ENCODE measurements at regions not wholly inside any gene's neighbourhood (a gene's known extent, or its start where the extent isn't known, plus 50 kb on each side); places are given as distances from the start of the nearest gene placed in this dataset.
A peak's percentile ranks its signal among the peaks of the same experiment; 100 is the strongest.

GRCh38 chr4:119823891-119824290, 195.3 kb upstream of the PDE5A start:
- H3K36me3 ChIP-seq (ENCODE audit: control insufficient read depth, insufficient read depth, low read length, severe bottlenecking), result no peaks in the 10 kb centered on the region
- no peaks in the 10 kb centered on the region for H3K9me3 ChIP-seq (ENCODE audit: control insufficient read depth, low read length)
- no peak for DNase-seq (ENCODE audit: low read depth)
- H3K4me3 ChIP-seq (ENCODE audit: low read length), result no peak overlapping the region
- no peak overlapping the region for H3K9ac ChIP-seq (ENCODE audit: low read length)
- H3K4me1 ChIP-seq (ENCODE audit: control insufficient read depth, insufficient read depth, low read length), result no peaks in the 10 kb centered on the region
- H3K27me3 ChIP-seq (replicated peaks; ENCODE audit: control insufficient read depth, insufficient read depth, low read length), result no peaks in the 10 kb centered on the region

- no peak overlapping the region for H3K4me3 ChIP-seq (ENCODE audit: low read length)
- H3K36me3 ChIP-seq (ENCODE audit: control insufficient read depth, insufficient read depth, low read length, severe bottlenecking), result no peaks in the 10 kb centered on the region
- no peaks in the 10 kb centered on the region for H3K27me3 ChIP-seq (replicated peaks; ENCODE audit: control insufficient read depth, insufficient read depth, low read length)
- no peaks in the 10 kb centered on the region for H3K4me1 ChIP-seq (ENCODE audit: control insufficient read depth, insufficient read depth, low read length)
- H3K9me3 ChIP-seq (ENCODE audit: control insufficient read depth, low read length), result no peaks in the 10 kb centered on the region
- H3K9ac ChIP-seq (ENCODE audit: low read length), result no peak overlapping the region
- DNase-seq (ENCODE audit: low read depth), result no peak
Observed at GRCh38 chr4:119823045-119823444, 194.4 kb upstream of the PDE5A start.

GRCh38 chr4:119816473-119816872, 187.9 kb upstream of the PDE5A start:
- no peak for DNase-seq (ENCODE audit: low read depth)
- Histone ChIP-seq H3K4me3 (ENCODE audit: low read length) (no peak overlapping the region), H3K27me3 (replicated peaks; ENCODE audit: control insufficient read depth, insufficient read depth, low read length) (no peaks in the 10 kb centered on the region), H3K9me3 (ENCODE audit: control insufficient read depth, low read length) (peaks cover 7% of the 10 kb centered on the region), H3K36me3 (ENCODE audit: control insufficient read depth, insufficient read depth, low read length, severe bottlenecking) (no peaks in the 10 kb centered on the region), H3K4me1 (ENCODE audit: control insufficient read depth, insufficient read depth, low read length) (no peaks in the 10 kb centered on the region), H3K9ac (ENCODE audit: low read length) (no peak overlapping the region)

GRCh38 chr4:119810001-119810400, 181.4 kb upstream of the PDE5A start:
- H3K9ac ChIP-seq (ENCODE audit: low read length), result no peak overlapping the region
- no peak for DNase-seq (ENCODE audit: low read depth)
- H3K4me1 ChIP-seq (ENCODE audit: control insufficient read depth, insufficient read depth, low read length), result no peaks in the 10 kb centered on the region
- H3K27me3 ChIP-seq (replicated peaks; ENCODE audit: control insufficient read depth, insufficient read depth, low read length), result no peaks in the 10 kb centered on the region
- peaks cover 15% of the 10 kb centered on the region for H3K9me3 ChIP-seq (ENCODE audit: control insufficient read depth, low read length)
- no peak overlapping the region for H3K4me3 ChIP-seq (ENCODE audit: low read length)
- H3K36me3 ChIP-seq (ENCODE audit: control insufficient read depth, insufficient read depth, low read length, severe bottlenecking), result no peaks in the 10 kb centered on the region

GRCh38 chr4:119804404-119804803, 175.8 kb upstream of the PDE5A start:
- Histone ChIP-seq H3K9ac (ENCODE audit: low read length) (no peak overlapping the region), H3K27me3 (replicated peaks; ENCODE audit: control insufficient read depth, insufficient read depth, low read length) (no peaks in the 10 kb centered on the region), H3K4me3 (ENCODE audit: low read length) (no peak overlapping the region), H3K36me3 (ENCODE audit: control insufficient read depth, insufficient read depth, low read length, severe bottlenecking) (no peaks in the 10 kb centered on the region), H3K9me3 (ENCODE audit: control insufficient read depth, low read length) (peaks cover 8% of the 10 kb centered on the region), H3K4me1 (ENCODE audit: control insufficient read depth, insufficient read depth, low read length) (no peaks in the 10 kb centered on the region)
- DNase-seq (ENCODE audit: low read depth), result no peak

- no peak overlapping the region for H3K4me3 ChIP-seq (ENCODE audit: low read length)
- no peaks in the 10 kb centered on the region for H3K36me3 ChIP-seq (ENCODE audit: control insufficient read depth, insufficient read depth, low read length, severe bottlenecking)
- no peaks in the 10 kb centered on the region for H3K27me3 ChIP-seq (replicated peaks; ENCODE audit: control insufficient read depth, insufficient read depth, low read length)
- H3K9ac ChIP-seq (ENCODE audit: low read length), result no peak overlapping the region
- no peaks in the 10 kb centered on the region for H3K9me3 ChIP-seq (ENCODE audit: control insufficient read depth, low read length)
- DNase-seq (ENCODE audit: low read depth), result no peak
- H3K4me1 ChIP-seq (ENCODE audit: control insufficient read depth, insufficient read depth, low read length), result no peaks in the 10 kb centered on the region
Observed at GRCh38 chr4:119797238-119797894, 168.8 kb upstream of the PDE5A start.

GRCh38 chr4:119795986-119796578, 167.5 kb upstream of the PDE5A start:
- Histone ChIP-seq H3K36me3 (ENCODE audit: control insufficient read depth, insufficient read depth, low read length, severe bottlenecking) (no peaks in the 10 kb centered on the region), H3K4me3 (ENCODE audit: low read length) (no peak overlapping the region)
- DNase-seq (ENCODE audit: low read depth), result peak; percentile 21

GRCh38 chr4:119794681-119795080, 166.1 kb upstream of the PDE5A start:
- Histone ChIP-seq H3K9me3 (ENCODE audit: control insufficient read depth, low read length) (no peaks in the 10 kb centered on the region), H3K27me3 (replicated peaks; ENCODE audit: control insufficient read depth, insufficient read depth, low read length) (no peaks in the 10 kb centered on the region), H3K4me3 (ENCODE audit: low read length) (no peak overlapping the region), H3K9ac (ENCODE audit: low read length) (no peak overlapping the region), H3K4me1 (ENCODE audit: control insufficient read depth, insufficient read depth, low read length) (no peaks in the 10 kb centered on the region), H3K36me3 (ENCODE audit: control insufficient read depth, insufficient read depth, low read length, severe bottlenecking) (no peaks in the 10 kb centered on the region)
- no peak for DNase-seq (ENCODE audit: low read depth)

More at GRCh38 chr4:119795986-119796578, 167.5 kb upstream of the PDE5A start:
- Histone ChIP-seq H3K9ac (ENCODE audit: low read length) (no peak overlapping the region), H3K9me3 (ENCODE audit: control insufficient read depth, low read length) (no peaks in the 10 kb centered on the region), H3K4me1 (ENCODE audit: control insufficient read depth, insufficient read depth, low read length) (no peaks in the 10 kb centered on the region), H3K27me3 (replicated peaks; ENCODE audit: control insufficient read depth, insufficient read depth, low read length) (no peaks in the 10 kb centered on the region)

- no peak for DNase-seq (ENCODE audit: low read depth)
- H3K4me3 ChIP-seq (ENCODE audit: low read length), result no peak overlapping the region
- H3K9me3 ChIP-seq (ENCODE audit: control insufficient read depth, low read length), result no peaks in the 10 kb centered on the region
- H3K27me3 ChIP-seq (replicated peaks; ENCODE audit: control insufficient read depth, insufficient read depth, low read length), result no peaks in the 10 kb centered on the region
- H3K4me1 ChIP-seq (ENCODE audit: control insufficient read depth, insufficient read depth, low read length), result no peaks in the 10 kb centered on the region
- H3K9ac ChIP-seq (ENCODE audit: low read length), result no peak overlapping the region
- no peaks in the 10 kb centered on the region for H3K36me3 ChIP-seq (ENCODE audit: control insufficient read depth, insufficient read depth, low read length, severe bottlenecking)
Observed at GRCh38 chr4:119794113-119794512, 165.5 kb upstream of the PDE5A start.

GRCh38 chr4:119788349-119789266, 160.0 kb upstream of the PDE5A start:
- Histone ChIP-seq H3K9ac (ENCODE audit: low read length) (no peak overlapping the region), H3K4me1 (ENCODE audit: control insufficient read depth, insufficient read depth, low read length) (no peaks in the 10 kb centered on the region), H3K4me3 (ENCODE audit: low read length) (no peak overlapping the region), H3K36me3 (ENCODE audit: control insufficient read depth, insufficient read depth, low read length, severe bottlenecking) (no peaks in the 10 kb centered on the region), H3K9me3 (ENCODE audit: control insufficient read depth, low read length) (peaks cover under 1% of the 10 kb centered on the region), H3K27me3 (replicated peaks; ENCODE audit: control insufficient read depth, insufficient read depth, low read length) (no peaks in the 10 kb centered on the region)
- no peak for DNase-seq (ENCODE audit: low read depth)

- Histone ChIP-seq H3K36me3 (ENCODE audit: control insufficient read depth, insufficient read depth, low read length, severe bottlenecking) (no peaks in the 10 kb centered on the region), H3K27me3 (replicated peaks; ENCODE audit: control insufficient read depth, insufficient read depth, low read length) (no peaks in the 10 kb centered on the region), H3K9me3 (ENCODE audit: control insufficient read depth, low read length) (peaks cover 6% of the 10 kb centered on the region), H3K4me1 (ENCODE audit: control insufficient read depth, insufficient read depth, low read length) (no peaks in the 10 kb centered on the region), H3K4me3 (ENCODE audit: low read length) (no peak overlapping the region), H3K9ac (ENCODE audit: low read length) (no peak overlapping the region)
- DNase-seq (ENCODE audit: low read depth), result peak; percentile 32
Observed at GRCh38 chr4:119785963-119786362, 157.4 kb upstream of the PDE5A start.

All from adipocyte (in vitro differentiated cells).